ENCODE measurements at regions not wholly inside any gene's neighbourhood (a gene's known extent, or its start where the extent isn't known, plus 50 kb on each side); places are given as distances from the start of the nearest gene placed in this dataset.
A peak's percentile ranks its signal among the peaks of the same experiment; 100 is the strongest.
"Not testable (repeated sequence)": the region's sequence is repeated elsewhere in the genome, so short reads cannot be mapped to it uniquely, and the experiment has no call there.

GRCh38 chr16:24624102-24624501 is 84.7 kb downstream of the RBBP6 start:
- DNase-seq (ENCODE audit: low read depth): no peak

DNA sequence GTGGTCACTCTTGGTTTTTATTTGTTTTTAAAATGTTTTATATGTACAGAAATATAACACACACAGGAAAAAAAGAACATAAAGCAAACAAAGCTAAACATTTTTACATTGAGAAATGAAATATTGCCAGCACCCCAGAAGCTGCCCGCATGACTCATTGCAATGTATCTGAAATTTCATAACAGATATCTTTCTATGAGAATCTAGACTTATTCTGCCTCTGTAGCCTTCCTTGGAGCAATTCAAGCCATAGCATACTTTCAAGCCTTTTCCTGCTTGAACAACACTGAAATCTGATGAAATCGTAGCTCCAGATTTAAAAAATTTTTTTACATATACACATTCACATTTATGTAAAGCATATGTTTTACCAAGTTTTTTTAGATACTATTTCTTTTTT is 86.9 kb downstream of the RBBP6 start:
- no peak for DNase-seq (ENCODE audit: low read depth)

DNA sequence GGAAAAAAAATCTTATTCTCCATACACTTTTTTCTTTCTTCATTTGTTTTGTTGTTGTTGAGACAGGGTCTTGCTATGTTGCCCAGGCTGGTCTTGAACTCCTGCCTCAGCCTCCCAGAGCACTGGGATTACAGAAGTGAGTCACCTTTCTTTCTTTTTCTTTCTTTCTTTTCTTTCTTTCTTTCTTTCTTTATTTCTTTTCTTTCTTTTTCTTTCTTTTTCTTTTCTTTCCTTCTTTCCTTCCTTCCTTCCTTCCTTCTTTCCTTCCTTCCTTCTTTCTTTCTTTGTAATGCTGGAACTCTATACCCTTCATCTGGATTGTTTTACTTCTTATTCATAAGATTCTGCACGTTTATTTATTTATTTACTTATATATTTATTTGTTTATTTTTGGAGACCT is 94.5 kb upstream of the TNRC6A start:
- DNase-seq (ENCODE audit: low read depth): no peak

- peak; percentile 90 for DNase-seq (ENCODE audit: low read depth)
Observed at GRCh38 chr16:24635900-24636610, 93.4 kb upstream of the TNRC6A start.

DNA sequence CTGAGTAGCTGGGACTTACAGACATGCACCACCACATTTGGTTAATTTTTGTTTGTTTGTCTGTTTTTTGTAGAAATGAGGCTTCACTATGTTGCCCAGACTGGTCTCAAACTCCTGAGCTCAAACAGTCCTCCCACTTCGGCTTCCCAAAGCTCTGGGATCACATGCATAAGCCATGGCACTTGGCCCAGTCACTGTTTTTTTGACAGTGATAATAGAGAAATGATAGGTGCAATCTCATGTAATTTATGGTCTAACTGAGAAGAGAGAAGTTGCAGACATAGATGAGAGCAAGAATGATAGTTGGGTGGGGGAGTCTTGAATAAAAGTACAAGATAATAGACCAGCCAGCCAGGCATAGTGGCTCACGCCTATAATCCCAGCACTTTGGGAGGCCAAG is 89.7 kb upstream of the TNRC6A start:
- DNase-seq (ENCODE audit: low read depth): no peak

DNA sequence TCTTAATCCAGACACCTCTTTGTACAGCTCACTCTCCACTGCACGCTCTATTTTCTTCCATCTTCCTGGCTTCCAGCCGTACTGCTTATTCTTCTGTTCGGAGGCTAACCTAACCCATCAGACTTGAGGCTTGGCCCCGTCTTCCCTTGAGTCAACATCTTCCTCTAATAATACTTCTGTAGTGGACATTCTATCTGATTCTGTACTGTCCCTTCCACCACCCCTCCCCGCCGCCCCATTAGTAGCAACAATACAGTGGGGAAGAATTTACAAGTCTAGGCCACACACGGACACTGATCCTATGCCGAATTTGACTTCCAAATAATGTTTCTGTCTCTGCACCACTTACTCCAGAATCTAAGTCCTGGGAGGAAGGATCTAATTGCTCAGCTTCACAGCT is 86.0 kb upstream of the TNRC6A start:
- no peak for DNase-seq (ENCODE audit: low read depth)

- DNase-seq (ENCODE audit: low read depth): peak; percentile 91
Observed at GRCh38 chr16:24645739-24646645, 83.5 kb upstream of the TNRC6A start.

DNA sequence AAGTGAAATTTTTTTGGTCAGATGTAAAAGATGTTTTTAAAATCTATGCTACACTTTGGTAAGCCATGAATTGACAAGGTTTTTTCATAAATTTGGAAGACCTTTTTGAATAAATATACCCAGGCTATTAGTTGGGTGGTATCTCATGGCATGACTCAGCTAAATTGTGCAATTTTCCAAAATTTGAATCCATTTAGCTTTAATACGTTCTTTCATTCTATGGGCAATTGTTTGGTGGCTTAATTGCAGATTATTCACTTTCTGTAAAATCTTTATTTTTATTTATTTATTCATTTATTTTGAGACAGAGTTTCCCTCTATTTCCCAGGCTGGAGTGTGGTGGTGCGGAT is 82.8 kb upstream of the TNRC6A start:
- DNase-seq (ENCODE audit: low read depth): no peak

DNA sequence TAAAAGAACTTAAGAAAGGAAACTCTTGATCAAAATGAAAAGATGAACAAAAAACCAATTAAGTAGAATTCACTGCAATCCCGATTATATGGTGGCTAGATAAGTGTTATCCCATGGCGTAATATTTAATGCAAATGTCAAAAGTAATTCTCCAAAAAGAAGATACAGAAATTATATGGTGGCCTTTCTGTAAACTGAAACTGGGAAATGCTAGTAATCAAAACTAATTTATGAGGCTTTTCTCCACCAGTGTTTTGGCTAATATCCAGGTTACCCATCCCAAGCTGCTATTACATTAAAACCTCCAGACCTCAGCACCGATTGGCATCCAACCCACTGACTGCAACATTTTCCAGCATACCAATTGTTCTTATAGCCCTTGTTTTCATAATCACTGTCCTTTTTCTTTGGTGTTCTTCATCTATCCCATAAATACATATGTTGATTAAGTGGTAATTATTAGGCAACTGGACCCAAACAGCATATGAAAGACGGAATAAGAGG is 77.2 kb upstream of the TNRC6A start:
- peak; percentile 18 for DNase-seq (ENCODE audit: low read depth)

- peak; percentile 38 for DNase-seq (ENCODE audit: low read depth)
Observed at GRCh38 chr16:24652803-24653202, 76.6 kb upstream of the TNRC6A start.

DNA sequence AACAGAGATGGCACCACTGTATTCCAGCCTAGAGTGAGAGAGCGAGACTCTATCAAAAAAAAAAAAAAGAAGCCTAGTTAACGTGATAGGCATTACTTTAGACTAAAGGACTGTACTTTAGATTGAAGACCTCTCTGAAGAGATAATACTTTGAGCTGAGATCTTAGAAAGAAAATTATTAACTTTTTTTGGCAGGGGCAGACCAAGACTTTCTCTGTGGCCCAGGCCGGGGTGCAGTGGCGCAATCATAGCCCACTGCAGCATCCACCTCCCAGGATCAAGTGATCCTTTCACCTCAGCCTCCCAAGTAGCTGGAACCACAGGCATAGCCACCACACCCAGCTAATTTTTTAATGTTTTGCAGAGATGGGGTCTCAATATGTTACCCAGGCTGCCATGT is 75.7 kb upstream of the TNRC6A start:
- no peak for DNase-seq (ENCODE audit: low read depth)

DNA sequence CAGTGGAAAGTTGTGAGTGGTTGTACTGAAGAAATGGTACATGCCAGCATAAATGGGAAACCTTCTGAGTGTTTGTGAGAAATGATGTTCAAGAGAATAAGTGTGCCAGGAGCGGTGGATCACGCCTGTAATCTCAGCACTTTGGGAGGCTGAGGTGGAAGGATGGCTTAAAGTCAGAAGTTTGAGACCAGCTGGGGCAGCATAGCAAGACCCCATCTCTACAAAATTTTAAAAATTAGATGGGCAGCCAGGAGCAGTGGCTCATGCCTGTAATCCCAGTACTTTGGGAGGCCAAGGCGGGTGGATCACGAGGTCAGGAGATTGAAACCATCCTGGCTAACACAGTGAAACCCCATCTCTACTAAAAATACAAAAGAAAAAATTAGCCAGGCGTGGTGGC is 63.5 kb upstream of the TNRC6A start:
- DNase-seq (ENCODE audit: low read depth): not testable (repeated sequence)

DNA sequence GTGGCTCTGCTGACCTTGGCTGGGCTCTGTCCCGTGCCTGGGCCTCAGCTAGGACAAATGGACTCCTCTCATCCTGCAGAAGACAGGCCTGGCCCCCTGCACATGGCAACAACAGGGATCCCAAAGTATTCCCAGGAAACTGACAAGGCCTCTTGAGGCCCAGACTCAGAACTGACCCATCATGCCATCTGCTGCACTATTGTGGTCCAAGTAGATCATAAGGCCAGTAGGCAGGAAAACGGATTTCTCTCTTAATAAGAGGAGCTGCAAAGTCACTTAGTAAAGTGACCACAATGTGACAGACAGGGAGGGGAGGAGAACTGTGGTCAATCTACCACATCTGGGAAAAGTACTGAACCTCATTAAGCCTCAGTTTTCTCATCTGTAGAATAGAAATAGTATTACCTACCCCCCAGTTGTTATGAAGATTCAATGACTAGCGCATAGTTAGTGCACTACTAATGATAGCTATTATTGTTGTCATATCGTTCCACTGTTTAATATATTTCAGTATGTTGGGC is 62.1 kb upstream of the TNRC6A start:
- peak; percentile 17 for DNase-seq (ENCODE audit: low read depth)

DNA sequence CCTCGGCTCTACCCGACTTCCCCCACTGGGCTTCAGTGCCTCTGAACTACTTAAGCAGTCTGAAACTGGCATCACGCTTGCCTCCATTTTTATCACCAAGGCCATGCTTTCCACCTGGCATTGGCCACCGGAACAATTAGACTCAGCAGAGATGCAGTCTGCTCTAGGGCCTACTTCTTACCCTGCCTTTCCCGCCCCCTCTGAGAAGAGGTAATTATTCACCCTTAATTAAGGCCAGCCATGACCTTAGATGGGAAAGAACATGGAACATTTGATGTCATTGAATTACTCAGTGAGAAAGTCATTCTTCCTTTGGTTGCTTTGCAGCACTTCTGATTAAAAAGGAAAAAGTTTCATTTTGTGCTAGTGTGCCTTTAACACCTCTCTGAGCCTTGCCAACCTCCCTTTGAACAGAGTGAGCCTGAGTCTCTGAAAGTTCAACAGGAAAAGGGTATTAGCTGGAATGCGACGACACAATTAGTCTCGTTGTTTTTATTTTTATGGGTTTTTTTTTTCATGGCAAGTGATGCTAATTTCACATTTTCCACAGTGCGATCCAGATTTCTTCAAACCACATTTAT is 60.9 kb upstream of the TNRC6A start:
- peak; percentile 6 for DNase-seq (ENCODE audit: low read depth)

DNA sequence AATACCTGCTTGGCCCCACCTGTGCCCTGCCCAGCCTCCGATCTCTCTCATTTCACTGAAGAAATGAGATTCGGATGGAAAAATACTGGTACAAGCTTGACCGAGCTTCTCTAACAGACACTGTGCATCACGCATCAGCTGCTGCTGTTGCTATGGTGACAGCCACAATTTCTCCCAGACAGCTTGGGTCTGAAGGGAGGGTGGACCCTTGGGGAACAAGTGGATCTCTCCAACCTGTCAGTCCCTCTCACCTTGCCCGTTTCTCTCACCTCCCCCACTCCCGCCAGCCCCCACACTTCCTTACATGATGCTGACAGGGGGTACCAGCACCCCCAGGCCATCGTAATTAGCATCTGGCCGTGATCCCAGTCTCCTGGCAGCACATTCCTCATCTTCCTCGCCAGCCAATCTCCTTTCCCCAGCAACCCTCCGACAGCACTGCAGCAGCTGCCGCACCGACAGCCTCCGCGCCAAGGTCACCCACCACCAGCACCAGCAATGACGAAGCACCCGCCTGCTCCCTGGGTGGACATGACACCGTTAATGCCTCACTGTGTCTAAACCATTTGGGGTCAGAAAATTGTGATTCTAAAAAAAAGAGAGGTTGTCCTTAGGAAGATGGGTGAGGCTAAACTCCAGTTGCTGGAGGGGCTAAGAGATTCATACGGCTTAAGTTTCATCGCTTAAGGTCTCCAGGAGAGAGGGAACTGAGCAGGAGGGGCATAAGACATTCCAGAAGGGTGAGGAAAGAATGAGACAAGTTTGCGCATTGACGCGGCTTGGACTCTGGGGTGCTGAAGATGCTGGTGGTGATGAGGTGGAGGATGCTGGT is 58.6 kb upstream of the TNRC6A start:
- DNase-seq (ENCODE audit: low read depth): peak; percentile 95

- no peak for DNase-seq (ENCODE audit: low read depth)
Observed at GRCh38 chr16:24671455-24671954, 57.9 kb upstream of the TNRC6A start.

DNA sequence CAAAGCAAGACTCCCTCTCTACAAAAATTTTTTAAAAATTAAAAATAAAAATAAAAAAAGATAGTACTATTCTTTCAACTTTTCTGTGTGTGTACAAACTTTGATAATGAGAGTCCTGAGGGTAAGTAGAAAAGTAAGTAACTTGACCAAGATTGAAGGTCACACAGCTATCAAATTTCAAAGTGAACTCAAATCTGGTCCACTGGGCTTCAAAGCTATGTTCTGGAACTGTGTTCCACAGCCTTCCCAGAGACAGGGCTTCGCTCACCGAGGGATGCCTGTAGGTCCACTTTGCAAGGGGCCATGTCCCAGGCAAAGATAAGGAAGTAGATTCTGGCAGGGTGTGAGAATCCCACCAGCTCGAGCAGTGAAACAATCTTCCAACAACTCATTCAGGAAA is 56.3 kb upstream of the TNRC6A start:
- DNase-seq (ENCODE audit: low read depth): no peak

DNA sequence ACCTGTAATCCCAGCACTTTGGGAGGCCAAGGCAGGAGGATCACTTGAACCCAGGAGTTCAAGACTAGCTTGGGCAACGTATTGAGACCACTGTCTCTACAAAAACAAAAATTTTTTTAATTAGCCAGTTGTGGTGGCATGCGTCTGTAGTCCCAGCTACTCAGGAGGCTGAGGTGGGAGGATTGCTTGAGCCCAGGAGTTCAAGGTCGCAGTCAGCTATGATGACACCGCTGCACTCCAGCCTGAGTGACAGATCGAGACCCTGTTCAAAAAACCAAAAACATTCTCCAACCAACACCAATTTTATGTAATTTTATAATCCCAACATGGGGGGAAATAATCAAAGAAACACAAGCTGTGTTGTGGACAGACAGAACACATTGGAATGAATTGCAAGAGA is 54.6 kb upstream of the TNRC6A start:
- DNase-seq (ENCODE audit: low read depth): no peak

DNA sequence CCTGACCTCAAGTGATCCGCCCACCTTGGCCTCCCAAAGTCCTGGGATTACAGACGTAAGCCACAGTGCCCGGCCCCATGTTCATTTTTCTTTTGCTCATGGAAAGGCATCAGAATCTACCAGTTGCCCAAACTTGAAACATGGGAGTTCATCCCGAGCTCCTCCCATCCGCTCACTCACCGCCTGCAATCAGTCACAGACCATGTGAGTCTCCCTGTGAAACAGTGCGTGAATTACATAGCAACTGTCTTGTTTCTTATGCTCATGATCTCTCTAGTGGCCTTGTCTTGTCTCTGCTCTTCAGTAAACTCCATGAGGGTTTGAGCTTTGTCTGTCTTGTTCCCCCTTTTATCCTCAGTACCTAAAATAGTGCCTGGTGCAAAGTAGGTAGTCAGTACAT is 52.1 kb upstream of the TNRC6A start:
- DNase-seq (ENCODE audit: low read depth): no peak

Measured in myocyte (in vitro differentiated cells).